ENCODE measurements at regions not wholly inside any gene's neighbourhood (a gene's known extent, or its start where the extent isn't known, plus 50 kb on each side); places are given as distances from the start of the nearest gene placed in this dataset.

DNA sequence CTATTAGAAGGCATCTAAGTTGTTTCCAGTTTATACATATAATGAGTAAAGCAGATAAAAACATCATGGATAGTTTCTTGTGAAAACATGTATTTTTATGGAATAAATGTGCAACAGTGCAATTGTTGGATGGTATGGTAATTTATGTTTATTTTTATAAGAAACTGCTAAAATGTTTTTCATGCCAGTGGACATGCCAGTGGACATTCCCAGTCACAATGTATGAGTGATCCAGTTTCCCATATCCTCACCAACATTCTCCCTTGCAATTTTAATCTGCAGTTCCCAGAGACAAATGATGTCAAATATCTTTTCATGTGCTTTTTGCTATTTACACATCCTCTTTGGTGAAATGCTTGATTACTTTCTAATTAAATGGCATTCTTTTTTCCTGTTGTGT, 818.6 kb downstream of the SUCLG1 start:
- no peaks in the 10 kb centered on the region for H3K27me3 Mint-ChIP-seq (ENCODE audit: low read depth in 2 of 2)
- Histone ChIP-seq H3K27ac (ENCODE audit: low read length) (no peak overlapping the region), H3K36me3 (ENCODE audit: control insufficient read depth, insufficient read depth, low read length) (no peaks in the 10 kb centered on the region), H3K9me3 (ENCODE audit: control insufficient read depth, insufficient read depth, low read length) (peaks cover 4% of the 10 kb centered on the region), H3K4me3 (ENCODE audit: low read length) (no peak overlapping the region), H3K27me3 (ENCODE audit: control insufficient read depth, insufficient read depth, low read length) (no peaks in the 10 kb centered on the region), H3K4me1 (ENCODE audit: control insufficient read depth, insufficient read depth, low read length) (no peaks in the 10 kb centered on the region)
- H3K4me1 Mint-ChIP-seq, result no peaks in the 10 kb centered on the region
- H3K4me3 Mint-ChIP-seq, result no peak overlapping the region
- TF ChIP-seq, protein P1, sequence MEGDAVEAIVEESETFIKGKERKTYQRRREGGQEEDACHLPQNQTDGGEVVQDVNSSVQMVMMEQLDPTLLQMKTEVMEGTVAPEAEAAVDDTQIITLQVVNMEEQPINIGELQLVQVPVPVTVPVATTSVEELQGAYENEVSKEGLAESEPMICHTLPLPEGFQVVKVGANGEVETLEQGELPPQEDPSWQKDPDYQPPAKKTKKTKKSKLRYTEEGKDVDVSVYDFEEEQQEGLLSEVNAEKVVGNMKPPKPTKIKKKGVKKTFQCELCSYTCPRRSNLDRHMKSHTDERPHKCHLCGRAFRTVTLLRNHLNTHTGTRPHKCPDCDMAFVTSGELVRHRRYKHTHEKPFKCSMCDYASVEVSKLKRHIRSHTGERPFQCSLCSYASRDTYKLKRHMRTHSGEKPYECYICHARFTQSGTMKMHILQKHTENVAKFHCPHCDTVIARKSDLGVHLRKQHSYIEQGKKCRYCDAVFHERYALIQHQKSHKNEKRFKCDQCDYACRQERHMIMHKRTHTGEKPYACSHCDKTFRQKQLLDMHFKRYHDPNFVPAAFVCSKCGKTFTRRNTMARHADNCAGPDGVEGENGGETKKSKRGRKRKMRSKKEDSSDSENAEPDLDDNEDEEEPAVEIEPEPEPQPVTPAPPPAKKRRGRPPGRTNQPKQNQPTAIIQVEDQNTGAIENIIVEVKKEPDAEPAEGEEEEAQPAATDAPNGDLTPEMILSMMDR (IDR thresholded peaks at IDR 0.05), result no peak
- no peak overlapping the region for H3K27ac Mint-ChIP-seq
- H3K36me3 Mint-ChIP-seq, result no peaks in the 10 kb centered on the region
- ATAC-seq (no peak), DNase-seq (no peak)
- intact Hi-C loops (cut with micrococcal nuclease), result no loop called here
- H3K9me3 Mint-ChIP-seq, result peaks cover 9 to 13% of the 10 kb centered on the region in 2 donors

DNA sequence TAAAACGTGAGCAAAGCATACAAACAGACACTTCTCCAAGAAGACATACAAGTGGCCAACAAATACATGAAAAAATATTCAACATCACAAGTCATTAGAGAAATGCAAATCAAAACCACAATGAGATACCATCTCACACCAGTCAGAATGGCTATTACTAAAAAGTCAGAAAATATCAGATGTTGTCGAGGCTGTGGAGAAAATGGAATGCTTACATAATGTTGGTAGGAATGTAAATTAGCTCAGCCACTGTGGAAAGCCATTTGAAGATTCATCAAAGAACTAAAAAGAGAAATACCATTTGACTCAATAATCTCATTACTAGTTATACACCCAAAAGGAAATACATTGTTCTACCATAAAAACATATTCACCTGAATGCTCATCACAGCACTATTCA, 825.7 kb downstream of the SUCLG1 start:
- Histone ChIP-seq H3K36me3 (ENCODE audit: control insufficient read depth, insufficient read depth, low read length) (no peaks in the 10 kb centered on the region), H3K4me3 (ENCODE audit: low read length) (no peak overlapping the region), H3K9me3 (ENCODE audit: control insufficient read depth, insufficient read depth, low read length) (no peaks in the 10 kb centered on the region), H3K27me3 (ENCODE audit: control insufficient read depth, insufficient read depth, low read length) (no peaks in the 10 kb centered on the region), H3K27ac (ENCODE audit: low read length) (no peak overlapping the region), H3K4me1 (ENCODE audit: control insufficient read depth, insufficient read depth, low read length) (no peaks in the 10 kb centered on the region)
- DNase-seq, result no peak
- ATAC-seq, result no peak
- TF ChIP-seq, protein P1 (IDR thresholded peaks at IDR 0.05), result no peak
- H3K4me1 Mint-ChIP-seq, result no peaks in the 10 kb centered on the region
- no peak overlapping the region for H3K27ac Mint-ChIP-seq
- H3K9me3 Mint-ChIP-seq, result peaks cover 18 to 22% of the 10 kb centered on the region in 2 donors
- intact Hi-C loops (cut with micrococcal nuclease), result no loop called here
- H3K36me3 Mint-ChIP-seq, result no peaks in the 10 kb centered on the region
- no peak overlapping the region for H3K4me3 Mint-ChIP-seq
- H3K27me3 Mint-ChIP-seq (ENCODE audit: low read depth in 2 of 2), result no peaks in the 10 kb centered on the region
- 56% methylated on average over 1 of the region's 2 CpGs for WGBS (ENCODE audit: insufficient coverage)

DNA sequence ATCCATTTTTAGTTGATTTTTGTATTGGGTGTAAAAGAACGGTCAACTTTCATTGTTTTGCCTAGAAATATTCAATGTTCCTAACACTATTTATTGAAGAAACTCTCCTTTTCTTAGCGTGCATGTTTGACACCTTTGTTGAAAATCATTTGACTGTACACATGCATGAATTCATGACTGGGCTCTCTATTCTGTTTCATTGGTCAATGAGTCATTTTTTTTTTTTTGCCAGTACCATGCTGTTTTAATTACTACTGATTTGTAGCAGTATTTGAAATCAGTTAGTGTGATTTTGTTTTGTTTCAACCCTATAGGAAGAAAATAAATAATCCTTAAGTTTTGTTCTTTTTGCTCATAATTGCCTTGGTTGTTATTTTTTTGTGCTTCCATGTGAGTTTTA, 828.7 kb downstream of the SUCLG1 start:
- no peak overlapping the region for H3K4me3 Mint-ChIP-seq
- intact Hi-C loops (cut with micrococcal nuclease), result no loop called here
- no peaks in the 10 kb centered on the region for H3K36me3 ChIP-seq (ENCODE audit: control insufficient read depth, insufficient read depth, low read length)
- WGBS (ENCODE audit: insufficient coverage), result 75% methylated on average over 1 of the region's 2 CpGs
- DNase-seq (no peak), ATAC-seq (no peak)
- peaks cover 21 to 22% of the 10 kb centered on the region in 2 donors for H3K9me3 Mint-ChIP-seq
- H3K36me3 Mint-ChIP-seq, result no peaks in the 10 kb centered on the region
- no peaks in the 10 kb centered on the region for H3K4me1 ChIP-seq (ENCODE audit: control insufficient read depth, insufficient read depth, low read length)
- TF ChIP-seq, protein P1 (IDR thresholded peaks at IDR 0.05), result no peak
- no peaks in the 10 kb centered on the region for H3K4me1 Mint-ChIP-seq
- no peaks in the 10 kb centered on the region for H3K27me3 ChIP-seq (ENCODE audit: control insufficient read depth, insufficient read depth, low read length)
- no peaks in the 10 kb centered on the region for H3K27me3 Mint-ChIP-seq (ENCODE audit: low read depth in 2 of 2)
- no peak overlapping the region for H3K4me3 ChIP-seq (ENCODE audit: low read length)
- H3K9me3 ChIP-seq (ENCODE audit: control insufficient read depth, insufficient read depth, low read length), result no peaks in the 10 kb centered on the region
- H3K27ac Mint-ChIP-seq, result no peak overlapping the region
- no peak overlapping the region for H3K27ac ChIP-seq (ENCODE audit: low read length)

DNA sequence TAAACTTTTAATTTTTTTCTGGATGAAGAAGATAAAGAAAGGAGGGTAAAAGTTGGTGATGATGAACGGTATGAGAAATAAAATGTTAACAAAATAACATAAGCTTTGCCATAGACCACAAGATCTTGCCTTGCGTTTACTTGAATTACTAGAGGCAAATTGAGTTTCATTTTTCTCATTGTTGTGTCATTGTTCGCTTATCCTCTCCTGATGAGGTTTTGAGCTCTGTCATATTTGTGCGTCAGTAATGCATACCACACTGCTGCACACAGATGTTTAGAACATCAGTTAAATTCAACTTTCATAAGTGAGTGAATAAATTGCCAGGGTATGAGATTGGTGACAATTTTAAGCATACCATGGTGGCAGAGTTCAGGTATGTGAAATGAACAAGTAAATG, 843.6 kb downstream of the SUCLG1 start:
- H3K27ac ChIP-seq (ENCODE audit: low read length), result no peak overlapping the region
- H3K4me3 ChIP-seq (ENCODE audit: low read length), result no peak overlapping the region
- no peaks in the 10 kb centered on the region for H3K4me1 Mint-ChIP-seq
- no peak overlapping the region for H3K4me3 Mint-ChIP-seq
- intact Hi-C loops (cut with micrococcal nuclease), result no loop called here
- WGBS (ENCODE audit: insufficient coverage), result 89% methylated on average over 4 of the region's 4 CpGs
- H3K9me3 ChIP-seq (ENCODE audit: control insufficient read depth, insufficient read depth, low read length), result no peaks in the 10 kb centered on the region
- H3K36me3 Mint-ChIP-seq, result peaks cover 10% of the 10 kb centered on the region
- no peak for DNase-seq
- H3K27me3 ChIP-seq (ENCODE audit: control insufficient read depth, insufficient read depth, low read length), result no peaks in the 10 kb centered on the region
- ATAC-seq, result no peak
- no peaks in the 10 kb centered on the region for H3K36me3 ChIP-seq (ENCODE audit: control insufficient read depth, insufficient read depth, low read length)
- H3K27me3 Mint-ChIP-seq (ENCODE audit: low read depth in 2 of 2), result no peaks in the 10 kb centered on the region
- peaks cover 13 to 16% of the 10 kb centered on the region in 2 donors for H3K9me3 Mint-ChIP-seq
- TF ChIP-seq, protein P1 (IDR thresholded peaks at IDR 0.05), result no peak
- H3K4me1 ChIP-seq (ENCODE audit: control insufficient read depth, insufficient read depth, low read length), result no peaks in the 10 kb centered on the region
- no peak overlapping the region for H3K27ac Mint-ChIP-seq

Measured in natural killer cell (primary cell).